ENCODE measurements at regions not wholly inside any gene's neighbourhood (a gene's known extent, or its start where the extent isn't known, plus 50 kb on each side); places are given as distances from the start of the nearest gene placed in this dataset.
A peak's percentile ranks its signal among the peaks of the same experiment; 100 is the strongest.

DNA sequence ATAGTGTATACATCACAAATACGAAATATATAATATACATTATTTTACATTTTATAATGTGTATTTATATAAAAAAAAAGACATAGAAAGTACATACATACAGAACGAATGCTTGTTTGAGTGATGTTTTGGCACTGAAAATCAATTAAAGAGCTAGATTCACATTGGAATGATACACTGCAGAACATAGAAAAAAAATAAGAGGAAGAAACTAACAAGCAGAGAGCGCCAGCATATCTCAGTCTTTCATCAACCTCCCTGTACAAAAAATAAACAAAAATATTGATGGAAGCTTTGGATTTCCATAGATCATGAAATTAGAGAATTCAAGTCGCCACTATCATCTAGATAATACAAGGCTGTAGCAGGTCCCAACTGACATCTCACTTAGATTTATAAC is 420.6 kb downstream of the CENPC start:
- DNase-seq (ENCODE audit: low read depth in 2 of 3, low spot score in 2 of 3) = no peak

DNA sequence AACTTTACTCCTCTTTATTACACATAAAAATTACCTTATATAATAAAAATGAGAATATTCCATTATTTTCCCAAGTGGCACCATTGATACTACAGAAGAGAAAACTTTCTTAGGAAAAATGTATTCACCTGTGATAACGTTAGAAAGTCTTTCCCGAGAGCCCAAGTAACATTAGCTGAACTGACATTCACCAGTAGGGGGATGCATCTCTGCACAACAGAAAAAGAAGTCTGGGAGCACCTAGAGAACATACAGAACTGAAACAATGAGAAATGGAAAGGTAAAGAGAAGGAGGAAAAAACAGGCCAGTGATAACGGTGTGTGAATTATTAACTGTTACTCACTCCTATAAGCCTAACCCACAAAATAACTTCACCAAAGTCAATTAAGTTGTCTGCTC is 423.3 kb downstream of the CENPC start:
- no peak for DNase-seq (ENCODE audit: low read depth in 2 of 3, low spot score in 2 of 3)

DNA sequence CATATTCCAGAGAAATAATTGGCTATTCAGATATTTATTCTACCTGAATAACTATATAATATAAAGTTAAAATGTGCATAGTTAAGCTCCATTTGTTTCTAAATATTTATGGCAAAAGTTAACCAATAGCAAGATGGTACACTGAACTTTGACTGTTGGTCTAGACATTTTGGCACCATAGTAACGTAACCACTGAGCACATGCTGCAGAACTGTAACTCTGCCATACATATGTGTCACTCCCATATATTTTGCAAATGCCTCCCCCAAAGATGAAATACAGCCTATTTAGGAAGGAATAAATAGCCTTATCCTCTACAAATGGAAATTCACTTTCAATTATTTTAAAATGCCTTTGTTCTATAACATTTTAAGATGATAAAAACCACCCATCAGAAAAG is 424.9 kb downstream of the CENPC start:
- no peak for DNase-seq (ENCODE audit: low read depth in 2 of 3, low spot score in 2 of 3)

DNA sequence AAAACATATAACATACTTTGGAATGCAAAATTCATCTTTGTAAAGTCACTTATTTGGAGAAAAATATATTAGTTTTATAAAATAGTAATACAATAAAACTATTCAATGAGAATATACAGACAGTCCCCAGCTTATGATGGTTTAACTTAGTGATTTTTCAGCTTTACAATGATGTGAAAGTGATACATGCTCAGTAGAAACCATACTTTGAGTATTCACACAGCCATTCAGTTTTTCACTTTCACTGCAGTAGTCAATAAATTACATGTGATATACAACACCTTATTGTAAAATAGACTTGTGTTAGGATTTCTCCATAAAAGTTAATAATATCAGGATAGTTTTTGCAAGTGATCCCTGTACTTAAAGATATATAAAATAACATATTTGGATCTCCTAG is 436.0 kb downstream of the CENPC start:
- no peak for DNase-seq (ENCODE audit: low read depth in 2 of 3, low spot score in 2 of 3)

DNA sequence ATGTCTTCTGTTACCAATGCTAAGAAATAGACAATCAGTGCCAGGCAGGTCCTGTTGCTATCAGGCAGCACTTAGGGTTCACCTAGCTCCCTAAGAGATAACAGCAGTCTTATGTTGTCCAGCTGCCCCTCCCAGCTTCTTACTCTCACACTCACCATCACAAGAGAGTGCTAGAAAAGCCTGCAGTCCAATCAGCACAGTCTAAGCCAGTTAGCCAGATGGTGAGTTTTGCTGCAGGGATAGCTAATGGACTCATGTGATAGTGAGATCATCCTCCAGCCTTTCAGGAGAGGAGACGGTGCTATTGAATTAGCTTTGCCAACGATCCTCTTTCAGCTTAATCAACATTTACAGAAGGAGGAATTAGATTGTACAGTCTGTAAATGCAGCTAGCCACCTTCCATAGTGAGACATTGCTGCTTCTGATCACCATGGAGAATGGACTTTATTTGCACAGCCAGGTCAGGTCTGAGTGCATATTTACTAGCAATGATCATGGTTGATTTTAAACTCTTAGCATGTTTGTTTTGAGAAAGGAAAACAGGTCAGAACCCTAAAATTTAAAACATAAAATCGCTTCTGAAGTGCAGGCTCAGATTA is 438.3 kb downstream of the CENPC start:
- no peak for DNase-seq (ENCODE audit: low read depth in 2 of 3, low spot score in 2 of 3)

DNA sequence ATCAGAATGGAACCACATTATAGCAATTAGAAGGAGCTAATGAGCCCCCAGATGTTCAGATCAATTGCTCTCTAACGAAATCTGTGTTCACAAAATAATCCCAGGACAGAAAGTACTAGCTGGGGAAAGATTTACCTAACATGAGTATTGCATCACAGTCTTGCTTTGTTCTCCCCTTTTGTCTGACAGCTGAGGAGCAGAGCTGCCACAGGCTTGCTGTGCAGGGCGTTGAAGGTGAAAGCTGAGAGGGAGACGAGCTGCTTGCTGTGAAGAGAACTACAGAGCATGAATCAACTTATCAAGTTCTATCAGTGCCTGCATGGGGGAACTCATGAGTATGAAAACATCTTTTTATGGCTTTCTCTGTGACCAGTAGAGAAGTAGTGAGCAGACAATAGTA is 441.2 kb downstream of the CENPC start:
- no peak for DNase-seq (ENCODE audit: low read depth in 2 of 3, low spot score in 2 of 3)

DNA sequence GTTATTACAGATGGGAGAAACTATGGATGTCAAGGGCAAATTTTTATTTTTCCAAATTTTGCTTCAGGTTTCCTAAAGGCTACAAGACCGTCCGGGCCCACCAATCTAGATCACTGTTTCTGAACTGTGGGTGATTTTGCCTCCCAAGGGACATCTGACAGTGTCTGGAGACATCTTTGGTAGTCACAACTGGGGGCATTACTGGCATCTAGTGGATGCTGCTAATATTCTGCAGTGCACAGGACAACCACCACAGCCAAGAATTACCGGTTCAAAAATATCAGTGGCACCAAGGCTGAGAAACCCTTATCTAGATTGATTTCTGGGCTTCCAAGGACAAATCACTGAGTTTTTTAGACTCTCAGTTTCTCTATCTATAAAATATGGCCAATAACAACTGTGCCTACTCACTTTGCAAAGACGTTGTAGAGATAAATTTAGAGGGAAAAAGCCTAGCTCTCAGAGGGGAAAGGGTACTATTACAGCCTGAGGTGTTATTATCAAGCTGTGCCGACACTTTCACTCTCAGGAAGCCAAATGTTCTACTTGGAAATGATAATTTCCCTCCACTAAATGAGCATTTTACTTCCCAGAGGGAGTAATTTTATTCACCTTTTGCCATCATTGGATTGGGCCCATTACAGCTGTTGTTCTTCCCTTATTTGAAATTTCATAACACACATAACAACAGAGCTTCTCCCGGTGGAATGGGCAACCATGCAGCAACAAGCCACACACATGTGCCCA is 442.1 kb downstream of the CENPC start:
- DNase-seq (ENCODE audit: low read depth in 2 of 3, low spot score in 2 of 3) = no peak

DNA sequence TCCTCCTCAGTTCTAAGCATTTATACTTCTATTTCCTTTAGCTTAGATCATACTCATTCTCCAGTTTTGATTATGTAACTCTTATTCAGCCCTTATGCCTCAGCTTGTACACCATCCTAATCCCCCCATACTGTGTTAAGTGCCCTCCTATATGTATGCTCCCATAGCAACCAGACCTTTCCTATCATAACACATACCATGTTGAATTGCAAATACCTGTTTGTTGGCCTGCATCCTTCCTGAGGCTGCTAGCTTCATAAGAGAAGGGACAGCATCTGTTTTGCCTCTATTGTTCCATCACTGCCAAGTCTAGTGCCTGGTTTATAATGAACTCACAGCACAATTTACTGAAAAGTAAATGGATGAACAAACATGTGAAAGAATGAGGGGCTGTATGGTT is 443.7 kb downstream of the CENPC start:
- no peak for DNase-seq (ENCODE audit: low read depth in 2 of 3, low spot score in 2 of 3)

DNA sequence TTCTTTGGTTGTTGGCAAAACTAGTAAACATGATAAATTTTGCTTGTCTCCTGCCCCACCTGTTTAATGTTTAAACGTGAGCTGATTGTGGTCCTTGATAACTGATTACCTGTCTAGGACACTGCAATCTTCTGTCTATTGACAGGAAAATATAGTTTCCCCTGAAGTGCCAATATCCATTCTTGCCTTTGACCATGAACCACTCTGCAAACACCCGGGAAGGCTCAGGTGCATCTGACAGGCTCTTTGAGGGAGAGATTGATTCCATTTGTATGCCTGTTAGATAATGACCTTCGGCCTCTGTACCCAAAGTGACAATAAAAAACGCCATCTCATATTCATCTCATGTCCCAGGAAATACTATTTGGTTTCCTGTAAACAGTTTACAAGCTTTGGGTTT is 453.0 kb downstream of the CENPC start:
- no peak for DNase-seq (ENCODE audit: low read depth in 2 of 3, low spot score in 2 of 3)

DNA sequence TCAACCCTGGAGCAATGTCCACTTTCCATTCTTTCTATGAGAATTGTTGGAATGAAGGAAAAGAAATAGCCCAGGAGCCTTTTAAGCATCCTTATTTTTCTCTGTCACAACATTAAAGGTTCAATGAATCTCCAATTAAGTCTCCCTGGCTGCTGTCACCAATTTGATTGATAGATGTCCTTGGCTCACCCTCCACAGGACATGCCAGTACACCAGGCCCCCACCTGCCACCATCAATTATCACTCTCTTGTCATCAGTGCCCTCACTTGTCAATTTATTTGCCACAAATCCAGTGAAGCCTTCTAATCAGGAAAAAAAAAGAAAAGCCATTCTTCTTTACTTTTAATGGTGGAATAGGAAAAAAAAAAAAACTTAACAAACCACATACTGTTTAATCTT is 453.6 kb downstream of the CENPC start:
- no peak for DNase-seq (ENCODE audit: low read depth in 2 of 3, low spot score in 2 of 3)

DNA sequence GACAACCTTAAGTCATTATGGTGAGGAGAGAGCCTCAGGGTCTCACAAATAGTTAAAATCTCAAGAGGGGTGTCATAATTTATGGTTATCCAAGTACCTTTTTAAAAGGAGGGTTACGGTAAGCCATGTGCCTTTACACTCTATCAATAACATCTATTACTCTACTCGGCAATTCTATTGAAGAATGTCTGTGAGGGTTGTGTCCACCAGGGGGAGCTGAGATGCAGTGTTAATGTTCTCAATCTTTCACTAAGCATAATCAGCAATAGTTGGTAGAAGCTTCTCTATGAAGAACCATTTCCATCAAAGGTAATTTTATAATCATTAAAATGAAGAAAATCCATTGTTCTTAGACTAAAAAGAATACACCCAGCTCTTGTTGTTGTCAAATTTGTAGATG is 457.4 kb downstream of the CENPC start:
- peak in 1 of 3 experiments; percentile 4 for DNase-seq (ENCODE audit: low read depth in 2 of 3, low spot score in 2 of 3)

DNA sequence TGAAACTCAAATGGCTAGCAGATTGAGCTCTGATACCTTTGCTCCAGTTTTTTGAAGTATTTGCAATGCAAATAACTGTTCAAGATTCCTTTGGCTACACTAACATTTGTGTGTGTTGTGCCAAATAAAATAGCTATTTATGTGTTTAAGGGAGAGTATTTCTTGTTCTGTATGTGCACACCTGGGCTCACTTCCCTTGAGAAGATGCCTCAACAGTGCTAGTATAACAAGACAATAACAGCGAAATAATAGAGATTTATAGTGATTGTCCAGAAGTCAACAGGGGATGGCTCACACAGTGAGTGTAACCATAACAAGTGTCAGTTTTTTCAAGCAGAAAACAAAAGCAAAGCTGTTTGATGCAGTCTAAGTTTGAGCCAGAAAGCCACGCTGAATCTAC is 460.5 kb downstream of the CENPC start:
- DNase-seq (ENCODE audit: low read depth in 2 of 3, low spot score in 2 of 3) = no peak

DNA sequence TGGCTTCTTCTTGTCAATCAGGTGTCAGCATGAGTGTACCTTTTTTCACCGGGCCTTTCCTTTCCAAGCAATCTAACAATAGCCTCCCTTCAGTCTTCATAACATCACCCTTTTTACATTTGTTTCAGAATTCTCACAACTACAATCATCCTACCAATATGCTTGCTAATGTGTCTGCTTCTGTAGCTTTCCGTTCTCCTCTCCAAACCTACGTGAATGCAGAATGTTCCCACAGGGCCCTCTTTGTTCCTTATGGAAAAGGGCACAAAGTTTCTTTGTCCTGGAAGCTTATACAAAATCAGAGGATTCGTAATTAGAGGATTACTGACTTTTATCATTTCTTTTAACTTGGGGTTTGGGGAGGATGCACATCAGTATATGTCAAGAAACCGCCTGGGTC is 461.8 kb downstream of the CENPC start:
- no peak for DNase-seq (ENCODE audit: low read depth in 2 of 3, low spot score in 2 of 3)

DNA sequence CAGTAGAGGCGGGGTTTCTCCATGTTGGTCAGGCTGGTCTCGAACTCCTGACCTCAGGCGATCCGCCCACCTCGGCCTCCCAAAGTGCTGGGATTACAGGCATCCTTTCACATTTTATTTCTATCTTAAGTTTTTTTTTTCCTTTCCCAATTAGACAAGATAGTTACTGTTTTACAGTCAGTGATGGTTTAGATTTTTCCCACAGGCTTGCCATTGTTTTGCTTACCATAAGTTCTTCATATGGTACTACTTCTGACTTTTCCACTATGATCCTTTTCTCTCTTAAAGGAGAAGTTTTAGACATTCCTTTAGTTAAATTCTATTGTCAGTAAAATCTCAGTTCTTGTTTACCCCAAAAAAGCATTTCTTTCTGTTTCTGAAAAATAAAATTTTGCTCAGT is 462.6 kb downstream of the CENPC start:
- DNase-seq (ENCODE audit: low read depth in 2 of 3, low spot score in 2 of 3) = no peak

DNA sequence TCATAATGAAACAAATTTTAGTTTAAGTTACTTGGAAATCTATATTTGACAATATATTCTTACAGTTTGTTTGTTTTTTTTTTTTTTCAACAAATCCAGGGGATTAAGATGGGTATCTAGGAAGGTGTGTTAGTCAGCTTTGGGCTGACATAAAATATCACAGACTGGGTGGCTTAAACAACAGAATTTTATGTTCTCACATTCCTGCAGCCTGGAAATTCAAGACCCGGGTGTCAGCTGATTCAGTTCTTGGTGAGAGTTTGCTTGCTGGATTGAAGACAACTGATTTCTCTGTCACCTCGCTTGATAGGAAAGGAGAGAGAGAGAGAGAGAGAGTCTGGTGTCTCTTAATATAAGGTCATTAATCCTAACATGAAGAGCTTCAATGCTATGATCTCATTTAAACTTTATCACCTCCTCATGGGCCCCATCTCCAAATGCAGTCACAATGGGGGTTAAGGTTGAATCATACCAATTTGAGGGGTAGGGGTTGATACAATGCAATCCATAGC is 465.2 kb downstream of the CENPC start:
- DNase-seq (ENCODE audit: low read depth in 2 of 3, low spot score in 2 of 3) = no peak

DNA sequence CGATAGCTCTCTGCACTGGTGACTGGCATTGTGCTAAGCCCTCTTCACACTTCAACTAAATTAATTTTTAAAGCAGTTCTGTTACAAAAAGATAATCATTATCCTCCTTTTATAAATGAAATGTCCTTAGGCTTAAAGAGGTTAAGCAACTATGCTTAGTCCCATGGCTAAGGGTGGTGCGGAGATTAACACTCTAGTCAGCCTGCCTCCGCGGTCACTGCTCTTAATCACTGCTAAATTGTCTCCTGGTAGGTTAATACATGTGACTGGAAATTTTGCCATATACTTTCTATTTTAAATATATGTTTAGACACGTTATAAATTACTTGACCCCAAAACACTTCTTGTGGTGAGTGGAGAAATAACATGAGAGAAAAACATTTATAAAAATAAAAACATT is 473.7 kb downstream of the CENPC start:
- no peak for DNase-seq (ENCODE audit: low read depth in 2 of 3, low spot score in 2 of 3)

DNA sequence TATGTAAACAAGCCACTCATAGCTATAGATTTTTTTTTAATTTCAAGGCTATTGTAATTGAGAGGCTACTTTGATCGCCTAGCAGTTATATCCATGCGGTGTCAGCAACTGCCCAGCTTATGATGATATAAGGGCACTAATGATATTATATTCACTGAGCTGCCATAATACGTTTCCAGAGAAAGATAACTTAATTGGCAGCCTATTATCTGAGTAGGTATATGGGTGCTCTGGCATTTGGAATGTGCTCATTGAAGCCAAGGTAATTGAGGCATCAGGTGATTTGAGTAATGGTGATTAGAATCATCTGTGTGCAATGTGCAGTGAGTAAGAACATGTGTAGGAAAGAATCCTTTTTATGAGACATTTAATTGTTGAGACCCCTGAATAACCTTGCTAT is 490.0 kb downstream of the CENPC start:
- no peak for DNase-seq (ENCODE audit: low read depth in 2 of 3, low spot score in 2 of 3)

DNA sequence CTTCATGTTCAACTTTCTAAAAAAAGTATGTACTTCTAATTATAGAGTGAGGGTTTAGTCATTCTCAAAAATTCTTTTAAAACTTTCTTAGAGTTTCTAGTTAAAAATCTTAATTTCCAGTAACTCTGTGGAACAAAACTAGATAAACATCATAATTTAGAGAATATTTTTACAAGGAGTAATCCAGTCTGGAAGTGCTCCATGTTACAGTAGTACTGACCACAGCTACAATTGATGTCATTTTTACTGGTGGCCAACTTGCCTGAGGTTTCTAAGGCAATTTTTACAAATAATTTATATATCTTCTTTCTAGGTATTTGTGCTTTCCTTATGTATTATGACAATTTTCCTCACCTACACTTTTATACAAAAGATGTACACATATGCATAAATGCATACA is 490.4 kb downstream of the CENPC start:
- DNase-seq (ENCODE audit: low read depth in 2 of 3, low spot score in 2 of 3) = no peak

DNA sequence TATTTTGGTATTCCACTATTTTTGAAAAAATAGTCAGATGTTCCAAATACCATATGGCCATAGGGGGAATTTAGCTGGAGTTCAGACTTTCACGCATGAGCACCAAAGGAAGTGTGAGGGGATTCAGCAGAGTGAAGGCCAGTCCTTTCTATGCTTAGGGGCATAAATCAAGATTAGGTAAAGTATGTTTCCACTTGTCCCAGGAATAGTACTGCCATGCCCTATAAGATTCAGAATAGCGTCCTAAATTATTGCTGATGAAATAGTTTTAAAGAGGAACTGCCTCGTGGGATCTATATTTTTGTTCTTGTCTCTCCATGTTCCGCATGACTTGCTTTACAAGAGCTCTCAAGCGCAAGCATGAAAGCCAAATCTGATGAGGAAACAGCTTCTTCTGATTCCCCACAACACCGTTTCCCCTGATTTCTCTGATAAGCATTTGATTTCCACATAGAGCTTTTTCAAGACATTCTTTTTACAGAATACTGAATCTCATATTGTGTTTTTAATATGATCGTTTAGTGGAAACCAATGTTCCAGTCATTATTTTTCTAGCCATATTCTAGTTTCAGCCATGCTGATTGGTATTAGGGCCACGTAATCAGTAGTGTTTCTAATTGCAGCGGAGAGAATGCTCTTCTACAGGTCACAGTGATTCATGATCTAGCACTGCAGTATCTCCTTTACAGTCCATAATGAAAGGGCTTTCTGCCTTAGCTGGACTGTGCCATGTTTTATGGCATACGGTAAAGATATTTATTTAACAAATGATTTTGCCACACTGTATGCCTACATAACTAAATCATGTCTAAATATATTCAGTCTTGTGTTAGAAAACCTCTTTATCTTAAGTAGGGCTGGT is 492.3 kb downstream of the CENPC start:
- DNase-seq (ENCODE audit: low read depth in 2 of 3, low spot score in 2 of 3) = no peak

DNA sequence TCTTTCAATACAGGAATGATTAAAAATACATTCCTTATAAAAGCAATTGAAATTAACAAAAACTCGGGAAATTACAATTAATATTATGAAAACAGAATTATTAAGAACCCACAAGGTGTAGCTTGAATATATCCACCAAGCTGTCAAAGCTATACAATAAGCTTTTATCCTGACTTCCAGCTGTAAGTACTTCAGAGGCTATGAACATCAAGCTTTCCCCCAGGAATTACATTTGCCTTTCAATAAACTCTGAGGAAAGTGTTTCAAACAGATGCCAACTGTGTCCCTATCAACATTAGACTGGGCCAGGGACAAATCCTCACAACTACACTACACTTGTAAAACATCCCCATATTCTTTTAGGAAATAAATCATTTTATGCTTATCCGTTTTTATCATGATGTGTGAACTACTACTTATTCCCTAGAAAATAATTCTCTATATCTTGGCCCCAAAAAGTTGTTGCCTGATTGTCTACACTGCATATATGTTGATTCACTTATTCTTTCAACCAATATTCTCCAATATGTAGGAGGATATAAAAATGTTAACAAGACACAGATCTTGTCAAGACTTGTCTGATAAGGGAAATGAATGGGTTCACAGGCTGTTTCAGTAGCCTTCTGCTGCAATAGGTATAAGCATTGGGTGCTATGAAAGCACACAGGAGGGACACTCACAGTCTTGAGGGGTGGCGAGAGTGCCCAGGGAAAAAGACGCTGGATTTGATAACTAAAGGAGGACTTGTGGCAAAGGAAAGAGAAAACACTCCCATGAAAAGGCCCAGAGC is 494.1 kb downstream of the CENPC start:
- no peak for DNase-seq (ENCODE audit: low read depth in 2 of 3, low spot score in 2 of 3)

DNA sequence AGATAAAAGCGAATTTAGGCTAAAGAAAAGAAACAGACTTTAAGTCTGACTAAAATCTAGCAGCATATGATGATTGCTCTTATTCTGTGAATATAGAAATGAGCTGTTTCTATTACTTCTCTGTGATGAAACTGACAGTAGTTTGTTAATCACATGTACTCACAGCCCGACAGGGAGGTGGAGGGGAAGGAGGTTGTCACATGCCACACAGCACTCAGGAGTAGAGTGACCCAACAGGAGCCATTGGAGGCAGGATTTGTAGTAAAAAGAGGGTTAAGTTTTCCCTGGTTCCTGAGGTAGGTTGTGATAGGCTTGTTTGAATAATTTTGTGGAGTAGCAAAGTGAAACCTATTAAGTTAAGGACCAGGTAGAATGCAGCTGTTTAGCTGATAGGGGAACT is 495.9 kb downstream of the CENPC start:
- no peak for DNase-seq (ENCODE audit: low read depth in 2 of 3, low spot score in 2 of 3)

Measured in activated CD8-positive, alpha-beta memory T cell treated with anti-CD3 and anti-CD28 coated beads for 48 hours (primary cell).